ENCODE measurements at regions not wholly inside any gene's neighbourhood (a gene's known extent, or its start where the extent isn't known, plus 50 kb on each side); places are given as distances from the start of the nearest gene placed in this dataset.

GRCh38 chr21:19981938-19982337, 1016.3 kb upstream of the NCAM2 start:
- no peak overlapping the region for H3K4me3 ChIP-seq
- no peaks in the 10 kb centered on the region for H3K9me3 ChIP-seq
- no peak for DNase-seq (ENCODE audit: low spot score in 2 of 2)
- H3K4me1 ChIP-seq, result no peaks in the 10 kb centered on the region
- H3K27me3 ChIP-seq, result no peaks in the 10 kb centered on the region
- 77% methylated on average over 4 of the region's 4 CpGs for WGBS
- no peak for TF ChIP-seq EP300 (IDR thresholded peaks at IDR 0.05)
- no peak for TF ChIP-seq POLR2AphosphoS5 (IDR thresholded peaks at IDR 0.05)
- TF ChIP-seq CTCF (IDR thresholded peaks at IDR 0.05), result no peak
- TF ChIP-seq POLR2A (IDR thresholded peaks at IDR 0.05), result no peak
- no peaks in the 10 kb centered on the region for H3K36me3 ChIP-seq
- H3K27ac ChIP-seq, result no peak overlapping the region

GRCh38 chr21:19986396-19986795, 1011.8 kb upstream of the NCAM2 start:
- TF ChIP-seq EP300 (IDR thresholded peaks at IDR 0.05) (no peak), POLR2AphosphoS5 (IDR thresholded peaks at IDR 0.05) (no peak), POLR2A (IDR thresholded peaks at IDR 0.05) (no peak), CTCF (IDR thresholded peaks at IDR 0.05) (no peak)
- H3K4me3 ChIP-seq, result no peak overlapping the region
- H3K4me1 ChIP-seq, result no peaks in the 10 kb centered on the region
- 94% methylated on average over 2 of the region's 2 CpGs for WGBS
- H3K36me3 ChIP-seq, result no peaks in the 10 kb centered on the region
- no peak overlapping the region for H3K27ac ChIP-seq
- H3K27me3 ChIP-seq, result no peaks in the 10 kb centered on the region
- no peaks in the 10 kb centered on the region for H3K9me3 ChIP-seq
- DNase-seq (ENCODE audit: low spot score in 2 of 2), result no peak

- H3K9me3 ChIP-seq, result no peaks in the 10 kb centered on the region
- H3K4me3 ChIP-seq, result no peak overlapping the region
- WGBS, result 74% methylated on average over 4 of the region's 4 CpGs
- DNase-seq (ENCODE audit: low spot score in 2 of 2), result no peak
- no peak for TF ChIP-seq POLR2A (IDR thresholded peaks at IDR 0.05)
- no peak for TF ChIP-seq CTCF (IDR thresholded peaks at IDR 0.05)
- no peak for TF ChIP-seq EP300 (IDR thresholded peaks at IDR 0.05)
- TF ChIP-seq POLR2AphosphoS5 (IDR thresholded peaks at IDR 0.05), result no peak
- no peaks in the 10 kb centered on the region for H3K36me3 ChIP-seq
- no peaks in the 10 kb centered on the region for H3K27me3 ChIP-seq
- H3K27ac ChIP-seq, result no peak overlapping the region
- no peaks in the 10 kb centered on the region for H3K4me1 ChIP-seq
Measured at GRCh38 chr21:19987671-19988070, 1010.5 kb upstream of the NCAM2 start.

DNA sequence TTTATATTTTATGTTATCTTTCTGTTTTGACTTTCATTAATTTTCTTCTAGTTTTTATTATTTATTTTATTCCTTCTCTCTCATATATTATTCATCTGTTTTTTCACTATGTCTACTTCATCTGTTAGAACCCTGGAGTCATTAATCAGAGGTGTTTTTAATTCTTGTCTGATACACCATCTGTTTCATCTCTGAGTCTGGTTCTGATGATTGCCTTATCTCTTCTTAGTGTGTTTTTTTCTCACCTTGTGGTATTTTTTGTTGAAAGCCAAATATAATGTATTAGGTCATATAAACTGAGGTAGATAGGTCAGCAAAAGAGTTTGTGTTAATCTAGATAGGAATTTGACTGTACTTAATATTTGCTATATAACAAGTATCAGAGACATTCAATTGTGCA, 1005.7 kb upstream of the NCAM2 start:
- Histone ChIP-seq H3K27ac (no peak overlapping the region), H3K27me3 (no peaks in the 10 kb centered on the region), H3K4me1 (no peaks in the 10 kb centered on the region), H3K36me3 (no peaks in the 10 kb centered on the region), H3K4me3 (no peak overlapping the region), H3K9me3 (no peaks in the 10 kb centered on the region)
- TF ChIP-seq EP300 (IDR thresholded peaks at IDR 0.05) (no peak), CTCF (IDR thresholded peaks at IDR 0.05) (no peak)
- DNase-seq (ENCODE audit: low spot score in 2 of 2), result no peak

DNA sequence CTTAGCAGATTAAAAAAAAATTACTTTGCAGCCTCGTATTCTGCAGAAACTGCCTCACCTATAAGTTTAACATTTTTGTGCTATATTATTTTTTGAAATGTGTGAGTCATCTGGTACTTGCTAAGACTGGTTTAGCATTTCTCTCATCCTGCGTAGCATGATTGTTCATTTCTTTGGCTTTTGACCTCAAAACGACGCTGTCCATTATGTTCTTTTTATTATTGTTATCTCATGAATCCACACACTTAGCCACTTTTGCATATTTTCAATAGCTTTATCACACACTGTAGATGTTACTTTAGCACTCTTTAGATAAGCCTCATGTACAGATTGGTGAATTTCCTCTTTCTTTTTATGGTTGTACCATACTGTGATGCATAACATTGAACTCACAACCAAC, 1004.9 kb upstream of the NCAM2 start:
- no peak for DNase-seq (ENCODE audit: low spot score in 2 of 2)
- Histone ChIP-seq H3K36me3 (no peaks in the 10 kb centered on the region), H3K4me3 (no peak overlapping the region), H3K27ac (no peak overlapping the region), H3K9me3 (no peaks in the 10 kb centered on the region), H3K27me3 (no peaks in the 10 kb centered on the region), H3K4me1 (no peaks in the 10 kb centered on the region)
- TF ChIP-seq POLR2AphosphoS5 (IDR thresholded peaks at IDR 0.05), result no peak
- TF ChIP-seq CTCF (IDR thresholded peaks at IDR 0.05), result no peak
- no peak for TF ChIP-seq EP300 (IDR thresholded peaks at IDR 0.05)
- no peak for TF ChIP-seq POLR2A (IDR thresholded peaks at IDR 0.05)
- 53% methylated on average over 4 of the region's 4 CpGs for WGBS
